SK-N-SH (cell line): ENCODE measurements at regions not wholly inside any gene's neighbourhood (a gene's known extent, or its start where the extent isn't known, plus 50 kb on each side); places are given as distances from the start of the nearest gene placed in this dataset.

Experiments
- CTCF ChIA-PET: fragments of 300-600, 350-600 bp; formaldehyde crosslinking; extraction: SDS; loops from one replicate; lab custom pipeline; 2021; lab: Yijun Ruan, JAX
- POLR2A ChIA-PET: fragments of 350-600 bp; sonication (Branson Sonifier 250); formaldehyde crosslinking; extraction: SDS; loops from one replicate; lab custom pipeline; 2020; ENCODE audit warnings: antibody characterized with exemption, inconsistent platforms; lab: Yijun Ruan, JAX
- DNase-seq: peaks from one replicate; pipeline ENCODE4 v3.0.0; 2012
- H2AFZ ChIP-seq: fragments of 200-600 bp; sonication (generic); 2 replicates; pipeline ENCODE4 v1.8.1; 2016; ENCODE audit warnings: antibody characterized with exemption, mild to moderate bottlenecking, low read depth
- H3F3A ChIP-seq: fragments of 200-600 bp; sonication (generic); replicated peaks from 2 replicates; pipeline ENCODE3; 2016; ENCODE audit warnings: antibody characterized with exemption, mild to moderate bottlenecking; ENCODE audit not compliant: insufficient read depth
- H3K27ac ChIP-seq, 2 experiments: fragments of 200-500 bp in 1 of 2; fragments of 200-600 bp in 1 of 2; sonication (Bioruptor generic) in 1 of 2; sonication (generic), shearing (Covaris generic) in 1 of 2; 2 replicates each; pipeline versions ENCODE4 v1.5.1 to v1.6.1; 2014 to 2016; ENCODE audit warnings: low read depth in 2 of 2, inconsistent platforms in 1 of 2, low read length in 1 of 2, mild to moderate bottlenecking in 1 of 2, mixed read lengths in 1 of 2
- H3K27me3 ChIP-seq: fragments of 200-600 bp; sonication (generic), shearing (Covaris generic); 2 replicates; pipeline ENCODE4 v1.6.1; 2016; ENCODE audit warnings: mixed run types; ENCODE audit not compliant: insufficient read depth
- H3K36me3 ChIP-seq, 2 experiments: fragments of 200-500 bp in 1 of 2; fragments of 200-600 bp in 1 of 2; sonication (Bioruptor generic) in 1 of 2; sonication (generic) in 1 of 2; replicated peaks in 1 of 2; 2 replicates each; pipeline versions ENCODE3 to v1.5.1; 2014 to 2016; ENCODE audit warnings: low read length in 1 of 2, mild to moderate bottlenecking in 1 of 2; ENCODE audit not compliant: insufficient read depth in 2 of 2, control insufficient read depth in 1 of 2
- H3K4me1 ChIP-seq, 2 experiments: fragments of 200-500 bp in 1 of 2; fragments of 200-600 bp in 1 of 2; sonication (Bioruptor generic) in 1 of 2; sonication (generic), shearing (Covaris generic) in 1 of 2; 2 replicates each; pipeline versions ENCODE4 v1.5.1 to v1.6.1; 2014 to 2016; ENCODE audit warnings: low read depth in 1 of 2, low read length in 1 of 2, mixed run types in 1 of 2; ENCODE audit not compliant: insufficient read depth in 2 of 2, control insufficient read depth in 1 of 2
- H3K4me2 ChIP-seq: fragments of 200-600 bp; sonication (generic), shearing (Covaris generic); 2 replicates; pipeline ENCODE4 v1.6.1; 2017; ENCODE audit warnings: mixed run types
- H3K4me3 ChIP-seq, 2 experiments: fragments of 200-500 bp in 1 of 2; fragments of 200-600 bp in 1 of 2; sonication (Bioruptor generic) in 1 of 2; sonication (generic), shearing (Covaris generic) in 1 of 2; 2 replicates each; pipeline versions ENCODE4 v1.5.1 to v1.8.1; 2014 to 2016; ENCODE audit warnings: low read depth in 2 of 2, inconsistent platforms in 1 of 2, low read length in 1 of 2, mild to moderate bottlenecking in 1 of 2, mixed read lengths in 1 of 2, moderate library complexity in 1 of 2
- H3K79me2 ChIP-seq: fragments of 200-600 bp; sonication (generic); 2 replicates; pipeline ENCODE4 v1.8.1; 2017; ENCODE audit warnings: mild to moderate bottlenecking; ENCODE audit not compliant: insufficient read depth
- H3K9ac ChIP-seq: fragments of 200-600 bp; sonication (generic); 2 replicates; pipeline ENCODE4 v1.6.1; 2017; ENCODE audit warnings: mixed run types
- H3K9me2 ChIP-seq: fragments of 200-600 bp; sonication (generic); 2 replicates; pipeline ENCODE4 v1.6.1; 2017; ENCODE audit warnings: mixed run types
- H3K9me3 ChIP-seq: fragments of 200-600 bp; sonication (generic); 2 replicates; pipeline ENCODE4 v1.6.1; 2017; ENCODE audit warnings: mixed run types, mild to moderate bottlenecking, moderate library complexity
- H4K20me1 ChIP-seq: fragments of 200-600 bp; sonication (generic); 2 replicates; pipeline ENCODE4 v1.6.1; 2017; ENCODE audit warnings: mild to moderate bottlenecking, mixed run types; ENCODE audit not compliant: insufficient read depth
- ELF1 ChIP-seq: IDR thresholded peaks from 2 replicates; pipeline ENCODE4 v1.4.0; 2012
- NRF1 ChIP-seq: IDR thresholded peaks from 2 replicates; pipeline ENCODE4 v1.6.1; 2012; ENCODE audit warnings: low read depth, mild to moderate bottlenecking, low read length
- PBX3 ChIP-seq: IDR thresholded peaks from 2 replicates; pipeline ENCODE4; 2012
- REST ChIP-seq: IDR thresholded peaks from 2 replicates; pipeline ENCODE4 v1.6.1; 2012; ENCODE audit warnings: mild to moderate bottlenecking, low read depth, low read length, moderate library complexity
- RXRA ChIP-seq: IDR thresholded peaks from 2 replicates; pipeline ENCODE4 v1.4.0; 2012; ENCODE audit warnings: low read depth, mild to moderate bottlenecking, borderline replicate concordance
- SIN3A ChIP-seq: IDR thresholded peaks from 2 replicates; pipeline ENCODE4 v1.6.1; 2012; ENCODE audit warnings: low read depth, mild to moderate bottlenecking, low read length, moderate library complexity, borderline replicate concordance
- SMC3 ChIP-seq: IDR thresholded peaks from 2 replicates; pipeline ENCODE4 v1.6.1; 2012; ENCODE audit warnings: low read depth, low read length, improper control_type of control experiment
- TAF1 ChIP-seq: IDR thresholded peaks from 2 replicates; pipeline ENCODE4 v1.6.1; 2012; ENCODE audit warnings: low read depth, mild to moderate bottlenecking, low read length, moderate library complexity, borderline replicate concordance
- WGBS: methylation state at CpG from one replicate; pipeline ENCODE4 v1.1.6; 2017; ENCODE audit warnings: low lambda C conversion rate; 5-methylcytosine and 5-hydroxymethylcytosine counted together

GRCh38 chr3:98963546-98963945 is 62.1 kb upstream of the DCBLD2 start:
- H3K9me3 ChIP-seq = no peaks in the 10 kb centered on the region
- H2AFZ ChIP-seq = no peak overlapping the region
- peaks cover 51% of the 10 kb centered on the region for H3K79me2 ChIP-seq
- peak overlapping the region in 1 of 2 experiments; percentile 100; a peak in 3 of 4 replicates for H3K27ac ChIP-seq
- WGBS = 62% methylated on average over 2 of the region's 2 CpGs
- no peaks in the 10 kb centered on the region for H4K20me1 ChIP-seq
- H3K4me1 ChIP-seq = peaks cover 30 to 45% of the 10 kb centered on the region in 2 experiments
- H3K27me3 ChIP-seq = no peaks in the 10 kb centered on the region
- no peaks in the 10 kb centered on the region for H3K9me2 ChIP-seq
- ChIA-PET POLR2A (no interaction called here), CTCF (interaction anchor here (1.0 to 1.4 kb wide), 3 partner anchors 14 to 362 kb away, joined by 3 to 6 read pairs (median 4); no protein-coding TSS in a partner anchor)
- TF ChIP-seq REST = no peak
- 0 out of 2 replicates have a peak, but pooled peaks have one; percentile 21 for TF ChIP-seq PBX3
- DNase-seq = no peak
- no peaks in the 10 kb centered on the region for H3K36me3 ChIP-seq
- H3K9ac ChIP-seq = peak overlapping the region; percentile 87; the same call in 1 of the 2 replicates
- H3K4me3 ChIP-seq = 0 out of 4 replicates have a peak overlapping the region, but pooled peaks of 1 of the 2 experiments have one; percentile 15
- peaks cover 71% of the 10 kb centered on the region for H3F3A ChIP-seq
- peak overlapping the region; percentile 76 for H3K4me2 ChIP-seq

- no peak overlapping the region for H2AFZ ChIP-seq
- H3K27me3 ChIP-seq = no peaks in the 10 kb centered on the region
- POLR2A ChIA-PET = no interaction called here
- DNase-seq = no peak
- H3K9me2 ChIP-seq = no peaks in the 10 kb centered on the region
- H3K9me3 ChIP-seq = no peaks in the 10 kb centered on the region
- peaks cover 65% of the 10 kb centered on the region for H3F3A ChIP-seq
- no peaks in the 10 kb centered on the region for H3K36me3 ChIP-seq
- peaks cover 25 to 39% of the 10 kb centered on the region in 2 experiments for H3K4me1 ChIP-seq
- H3K4me2 ChIP-seq = peak overlapping the region; percentile 76
- peak overlapping the region; percentile 87 for H3K9ac ChIP-seq
- no peak for TF ChIP-seq ELF1
- TF ChIP-seq NRF1 = no peak
- TF ChIP-seq RXRA = 0 out of 2 replicates have a peak, but pooled peaks have one; percentile 7
- TF ChIP-seq SMC3 = no peak
- no peak for TF ChIP-seq TAF1
- TF ChIP-seq SIN3A = no peak
- H4K20me1 ChIP-seq = no peaks in the 10 kb centered on the region
- peak overlapping the region in 1 of 2 experiments; percentile 100; a peak in 3 of 4 replicates for H3K27ac ChIP-seq
- CTCF ChIA-PET = interaction anchor here (1.0 to 1.4 kb wide), 3 partner anchors 13 to 361 kb away, joined by 3 to 6 read pairs (median 4); no protein-coding TSS in a partner anchor
- H3K4me3 ChIP-seq = peak overlapping the region in 1 of 2 experiments; percentile 15; a peak in 1 of 4 replicates
- H3K79me2 ChIP-seq = peaks cover 45% of the 10 kb centered on the region
Observed at GRCh38 chr3:98962951-98963350, 61.5 kb upstream of the DCBLD2 start.
